ENCODE measurements at regions not wholly inside any gene's neighbourhood (a gene's known extent, or its start where the extent isn't known, plus 50 kb on each side); places are given as distances from the start of the nearest gene placed in this dataset. TPM values are rescaled to one million over a fixed set of nuclear protein-coding genes. Genes with fewer than 3 reads are reported as not detected.
"Not testable (repeated sequence)": the region's sequence is repeated elsewhere in the genome, so short reads cannot be mapped to it uniquely, and the experiment has no call there.

DNA sequence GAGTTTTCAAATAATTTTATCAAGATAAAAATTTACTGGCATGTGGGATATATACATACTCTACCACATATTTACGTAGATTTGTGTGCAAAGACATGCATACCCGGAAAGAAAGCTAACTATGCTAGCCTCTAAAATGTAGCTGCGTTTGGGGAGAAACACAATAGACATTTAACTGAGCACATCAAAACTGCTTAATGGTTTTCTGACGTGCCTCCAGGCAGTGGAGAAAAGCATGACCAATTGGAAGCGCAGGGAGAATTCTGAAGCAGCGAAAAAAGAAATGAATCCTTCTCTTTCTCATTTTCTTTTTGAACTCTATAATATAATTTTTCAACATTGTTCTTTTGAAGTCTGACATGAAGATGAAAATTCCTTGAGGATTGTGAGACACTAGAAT, 60.3 kb upstream of the LYZL1 start:
- peaks cover 20% of the 10 kb centered on the region; the same call in 1 of the 2 replicates for H3K27me3 ChIP-seq (ENCODE audit: control insufficient read depth, insufficient read depth, low read length)
- POLR2A ChIA-PET = no interaction called here
- CTCF ChIA-PET = interaction anchor here (0.8 to 1.1 kb wide), 2 partner anchors 11 to 21 kb away, joined by 3 read pairs; no protein-coding TSS in a partner anchor

DNA sequence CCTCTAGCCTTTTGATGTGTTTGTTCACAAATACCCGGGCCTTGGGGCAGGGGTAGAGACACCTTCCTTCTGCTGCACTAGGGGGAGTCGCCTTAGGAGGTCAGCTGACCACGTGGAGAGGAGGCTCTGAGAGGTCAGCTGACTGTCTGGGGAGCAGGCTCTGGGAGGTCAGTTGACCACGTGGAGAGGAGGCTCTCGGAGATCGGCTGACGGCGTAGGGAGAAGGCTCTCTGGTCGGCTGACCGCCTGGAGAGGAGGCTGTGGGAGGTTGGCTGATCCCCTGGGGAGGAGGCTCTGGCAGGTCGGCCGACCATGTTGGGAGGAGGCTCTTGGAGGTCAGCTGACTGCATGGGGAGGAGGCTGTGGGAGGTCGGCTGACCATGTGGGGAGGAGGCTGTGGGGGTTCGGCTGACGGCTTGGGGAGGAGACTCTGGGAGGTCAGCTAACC, 59.6 kb upstream of the LYZL1 start:
- no peak overlapping the region for H3K4me3 ChIP-seq (ENCODE audit: low read depth, low read length)
- ChIA-PET POLR2A (no interaction called here), CTCF (interaction anchor here (0.7 kb wide), 1 partner anchor 552 kb away, joined by 3 read pairs; the partner anchor contains the start of gene BAMBI)
- no peak for DNase-seq (ENCODE audit: low read depth)
- no peaks in the 10 kb centered on the region for H3K36me3 ChIP-seq (ENCODE audit: control insufficient read depth, insufficient read depth, low read length)
- TF ChIP-seq CTCF (IDR thresholded peaks at IDR 0.05; ENCODE audit: insufficient read depth, low read depth, low read length) = no peak
- peaks cover 18% of the 10 kb centered on the region; the same call in 1 of the 2 replicates for H3K27me3 ChIP-seq (ENCODE audit: control insufficient read depth, insufficient read depth, low read length)

More for the DNA sequence above, 60.3 kb upstream of the LYZL1 start:
- TF ChIP-seq CTCF (IDR thresholded peaks at IDR 0.05; ENCODE audit: insufficient read depth, low read depth, low read length) = no peak
- DNase-seq (ENCODE audit: low read depth) = no peak
- H3K36me3 ChIP-seq (ENCODE audit: control insufficient read depth, insufficient read depth, low read length) = no peaks in the 10 kb centered on the region
- no peak overlapping the region for H3K4me3 ChIP-seq (ENCODE audit: low read depth, low read length)

- H3K4me3 ChIP-seq (ENCODE audit: low read depth, low read length); H3K27me3 ChIP-seq (ENCODE audit: control insufficient read depth, insufficient read depth, low read length); DNase-seq (ENCODE audit: low read depth); H3K36me3 ChIP-seq (ENCODE audit: control insufficient read depth, insufficient read depth, low read length); CTCF ChIA-PET; POLR2A ChIA-PET: not testable (repeated sequence)
Observed at GRCh38 chr10:29236910-29237309, 52.0 kb upstream of the LYZL1 start.

GRCh38 chr10:29237786-29238185, 51.1 kb upstream of the LYZL1 start:
- Histone ChIP-seq H3K27me3 (ENCODE audit: control insufficient read depth, insufficient read depth, low read length) (peaks cover 7% of the 10 kb centered on the region), H3K36me3 (ENCODE audit: control insufficient read depth, insufficient read depth, low read length) (no peaks in the 10 kb centered on the region), H3K4me3 (ENCODE audit: low read depth, low read length) (no peak overlapping the region)
- CTCF ChIA-PET = no interaction called here
- TF ChIP-seq CTCF (IDR thresholded peaks at IDR 0.05; ENCODE audit: insufficient read depth, low read depth, low read length) = no peak
- POLR2A ChIA-PET = no interaction called here
- no peak for DNase-seq (ENCODE audit: low read depth)

- no peaks in the 10 kb centered on the region for H3K36me3 ChIP-seq (ENCODE audit: control insufficient read depth, insufficient read depth, low read length)
- peaks cover 7% of the 10 kb centered on the region for H3K27me3 ChIP-seq (ENCODE audit: control insufficient read depth, insufficient read depth, low read length)
- TF ChIP-seq CTCF (IDR thresholded peaks at IDR 0.05; ENCODE audit: insufficient read depth, low read depth, low read length) = no peak
- POLR2A ChIA-PET = no interaction called here
- no peak for DNase-seq (ENCODE audit: low read depth)
- no peak overlapping the region for H3K4me3 ChIP-seq (ENCODE audit: low read depth, low read length)
- CTCF ChIA-PET = interaction anchor here (0.6 to 2.0 kb wide), 4 partner anchors 12 to 574 kb away, joined by 3 to 4 read pairs (median 3); no protein-coding TSS in a partner anchor
Observed at GRCh38 chr10:29238523-29239135, 50.2 kb upstream of the LYZL1 start.

Small RNA genes in the stretch of these regions (small RNA-seq; reads per million reads assigned to genes)
- gene AL355376.1 (ENCODE audit: insufficient read length, low read depth, low replicate concordance) (not detected), gene AL355376.2 (ENCODE audit: insufficient read length, low read depth, low replicate concordance) (not detected), gene RNA5SP308 (ENCODE audit: insufficient read length, low read depth, low replicate concordance) (not detected), gene RNU6-270P (ENCODE audit: insufficient read length, low read depth, low replicate concordance) (not detected)

Data from BJ (cell line).